Coronary artery (tissue), 2 donors: ENCODE measurements at regions not wholly inside any gene's neighbourhood (a gene's known extent, or its start where the extent isn't known, plus 50 kb on each side); places are given as distances from the start of the nearest gene placed in this dataset.

Experiments
- DNase-seq: peaks from one replicate; pipeline ENCODE4 v3.0.0-alpha.2; 2017; ENCODE audit warnings: low spot score
- H3K27ac ChIP-seq, 2 donors: fragments of 200-600 bp; sonication (generic); one replicate each; pipeline ENCODE4 v1.5.1; 2016 to 2019
- H3K4me3 ChIP-seq: fragments of 200-600 bp; sonication (generic); 2 replicates; pipeline ENCODE4 v1.5.1; 2016; ENCODE audit warnings: mild to moderate bottlenecking, moderate library complexity
- TF ChIP-seq, protein P1 (sequence below): fragments of 200-600 bp; sonication (generic); IDR thresholded peaks from one replicate; pipeline ENCODE4 v1.5.1; 2019; ENCODE audit warnings: antibody characterized with exemption

GRCh38 chr10:33395201-33395600 lies 60.7 kb upstream of the NRP1 start:
- Histone ChIP-seq H3K27ac (no peak overlapping the region), H3K4me3 (no peak overlapping the region)
- TF ChIP-seq, protein P1, sequence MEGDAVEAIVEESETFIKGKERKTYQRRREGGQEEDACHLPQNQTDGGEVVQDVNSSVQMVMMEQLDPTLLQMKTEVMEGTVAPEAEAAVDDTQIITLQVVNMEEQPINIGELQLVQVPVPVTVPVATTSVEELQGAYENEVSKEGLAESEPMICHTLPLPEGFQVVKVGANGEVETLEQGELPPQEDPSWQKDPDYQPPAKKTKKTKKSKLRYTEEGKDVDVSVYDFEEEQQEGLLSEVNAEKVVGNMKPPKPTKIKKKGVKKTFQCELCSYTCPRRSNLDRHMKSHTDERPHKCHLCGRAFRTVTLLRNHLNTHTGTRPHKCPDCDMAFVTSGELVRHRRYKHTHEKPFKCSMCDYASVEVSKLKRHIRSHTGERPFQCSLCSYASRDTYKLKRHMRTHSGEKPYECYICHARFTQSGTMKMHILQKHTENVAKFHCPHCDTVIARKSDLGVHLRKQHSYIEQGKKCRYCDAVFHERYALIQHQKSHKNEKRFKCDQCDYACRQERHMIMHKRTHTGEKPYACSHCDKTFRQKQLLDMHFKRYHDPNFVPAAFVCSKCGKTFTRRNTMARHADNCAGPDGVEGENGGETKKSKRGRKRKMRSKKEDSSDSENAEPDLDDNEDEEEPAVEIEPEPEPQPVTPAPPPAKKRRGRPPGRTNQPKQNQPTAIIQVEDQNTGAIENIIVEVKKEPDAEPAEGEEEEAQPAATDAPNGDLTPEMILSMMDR: no peak
- no peak for DNase-seq

DNA sequence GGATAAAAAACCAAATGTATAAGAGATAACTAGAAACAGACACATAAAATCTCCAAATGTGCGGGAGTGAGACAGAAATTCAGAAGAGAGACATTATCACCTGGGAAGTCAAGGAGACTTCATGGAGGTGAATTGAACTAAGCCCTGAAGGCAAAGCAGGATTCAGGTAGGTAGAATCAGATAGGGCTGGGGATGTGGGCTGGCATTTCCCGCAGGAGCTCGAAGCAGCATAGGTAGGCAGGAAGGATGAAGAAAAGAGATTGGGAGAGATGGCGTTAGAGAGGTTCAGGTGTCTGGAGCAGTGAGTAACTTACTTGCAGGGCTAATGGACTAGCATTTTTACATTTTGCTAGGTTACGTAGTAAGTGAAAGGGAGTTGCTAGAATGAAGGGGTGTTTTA lies 58.2 kb upstream of the NRP1 start:
- H3K4me3 ChIP-seq: no peak overlapping the region
- H3K27ac ChIP-seq: no peak overlapping the region
- DNase-seq: no peak
- TF ChIP-seq, protein P1: no peak

DNA sequence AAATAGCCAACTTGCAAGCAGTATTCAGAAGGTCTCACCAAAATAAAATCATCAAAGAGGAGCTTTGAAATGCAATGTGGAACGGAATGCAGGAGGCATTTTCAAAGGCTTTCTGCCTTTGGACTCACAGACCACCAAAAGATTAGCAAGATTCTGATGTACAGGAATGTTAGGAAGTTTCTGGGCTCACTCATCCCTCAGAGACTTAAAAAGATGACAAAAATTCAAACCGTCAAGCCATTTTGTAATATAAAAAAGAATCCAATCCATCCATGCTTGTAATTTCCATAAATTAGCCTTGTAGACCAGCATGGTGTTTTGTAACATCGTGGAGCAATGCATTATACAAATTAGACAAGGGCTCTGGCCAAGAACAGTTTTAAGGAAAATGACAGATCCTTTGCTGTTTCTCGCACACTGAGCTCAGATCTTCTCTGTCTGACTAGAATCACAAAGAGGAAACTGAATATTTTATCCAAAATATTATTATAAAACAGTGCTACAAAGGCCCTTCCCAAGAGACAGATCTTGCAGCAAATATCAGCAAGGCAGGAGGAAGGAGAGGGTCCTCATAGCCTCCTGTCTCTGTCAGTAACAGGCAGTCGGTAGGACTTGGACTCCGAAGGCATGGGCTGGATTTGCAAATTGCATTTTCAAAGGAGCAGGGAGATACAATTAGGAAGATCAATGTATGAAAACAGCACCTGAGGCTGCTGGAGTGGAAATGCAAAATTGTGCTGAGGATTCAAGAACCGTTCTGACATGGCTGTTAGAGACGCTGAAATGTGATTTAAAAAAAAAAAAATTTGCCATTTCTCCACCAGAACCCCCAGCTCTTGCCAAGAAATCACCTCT lies 57.4 kb upstream of the NRP1 start:
- no peak for DNase-seq
- H3K27ac ChIP-seq: no peak overlapping the region
- TF ChIP-seq, protein P1: no peak
- no peak overlapping the region for H3K4me3 ChIP-seq

DNA sequence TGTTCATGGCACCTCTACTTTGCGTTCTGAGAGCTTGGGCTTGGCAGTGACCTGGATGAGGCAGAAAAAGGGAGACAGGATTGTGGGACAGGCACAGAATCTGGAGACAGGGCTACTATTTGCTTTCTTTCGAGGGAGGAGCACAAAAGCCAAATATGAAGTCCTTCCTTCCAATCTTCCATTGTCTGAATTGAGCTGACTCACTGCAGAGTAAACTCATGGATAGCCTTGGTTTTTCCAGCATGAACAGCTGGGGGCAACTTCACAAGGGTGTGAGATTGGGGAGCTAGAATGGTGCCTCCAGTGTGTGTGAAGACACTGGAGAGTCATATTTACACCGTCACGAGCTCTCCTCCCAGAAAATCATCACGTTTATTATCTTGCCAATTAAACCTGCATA lies 55.6 kb upstream of the NRP1 start:
- Histone ChIP-seq H3K4me3 (no peak overlapping the region), H3K27ac (no peak overlapping the region)
- DNase-seq: no peak
- TF ChIP-seq, protein P1: no peak

DNA sequence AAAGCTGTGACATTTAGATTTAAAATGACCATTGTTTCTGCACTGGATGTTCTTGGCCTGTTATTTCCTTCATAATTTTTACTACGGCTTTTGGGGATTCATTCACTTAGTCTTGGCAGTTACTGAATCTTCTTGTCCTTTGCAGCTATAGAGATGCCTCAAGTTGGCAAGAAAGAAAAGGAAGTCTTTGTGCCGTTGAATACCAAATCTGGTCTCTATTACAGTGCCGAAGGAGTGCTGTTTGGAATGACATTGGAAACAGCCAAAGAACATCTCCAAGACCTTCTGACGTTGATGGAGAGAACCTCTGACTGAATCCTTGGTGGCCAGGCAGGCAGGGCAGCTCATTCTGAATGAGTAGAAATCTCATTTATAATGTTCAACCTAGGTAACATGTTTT lies 54.3 kb upstream of the NRP1 start:
- Histone ChIP-seq H3K4me3 (no peak overlapping the region), H3K27ac (no peak overlapping the region)
- TF ChIP-seq, protein P1: no peak
- no peak for DNase-seq

DNA sequence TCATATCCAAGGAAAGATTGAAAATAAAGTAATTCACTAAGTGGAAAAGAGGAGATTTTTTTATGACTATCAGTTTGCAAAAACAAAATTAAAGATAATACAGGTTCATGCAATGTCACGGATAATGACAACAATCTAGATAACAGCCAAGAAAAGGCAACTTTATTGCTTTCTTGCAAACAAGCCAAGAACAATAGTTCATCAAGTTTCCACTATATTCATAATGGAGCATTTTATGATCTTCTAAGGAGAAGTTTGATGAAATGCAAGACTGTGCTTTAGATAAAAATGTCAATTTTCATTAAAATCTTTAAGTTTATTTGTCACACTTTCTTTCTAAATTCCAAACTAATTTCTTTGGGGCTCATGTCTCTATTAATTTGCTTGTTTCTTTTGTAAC lies 53.9 kb upstream of the NRP1 start:
- DNase-seq: no peak
- Histone ChIP-seq H3K4me3 (no peak overlapping the region), H3K27ac (no peak overlapping the region)
- TF ChIP-seq, protein P1: no peak

- DNase-seq: no peak
- no peak overlapping the region for H3K4me3 ChIP-seq
- TF ChIP-seq, protein P1: no peak
- H3K27ac ChIP-seq: no peak overlapping the region
Measured at GRCh38 chr10:33387720-33388119, 53.3 kb upstream of the NRP1 start.
